HG02798 (cell line): ENCODE measurements at regions not wholly inside any gene's neighbourhood (a gene's known extent, or its start where the extent isn't known, plus 50 kb on each side); places are given as distances from the start of the nearest gene placed in this dataset.
"Not testable (repeated sequence)": the region's sequence is repeated elsewhere in the genome, so short reads cannot be mapped to it uniquely, and the experiment has no call there.

Experiments
- ATAC-seq: cut with Tn5 transposase; IDR thresholded peaks from one replicate; pipeline ENCODE4 v1.9.1; 2021; ENCODE audit warnings: mild to moderate bottlenecking; ENCODE audit not compliant: unreplicated experiment, poor library complexity

GRCh38 chr3:178172121-178172520, 364.1 kb upstream of the KCNMB2 start:
- no peak for ATAC-seq

GRCh38 chr3:178174201-178174915, 361.9 kb upstream of the KCNMB2 start:
- ATAC-seq, result no peak

- ATAC-seq, result no peak
Observed at GRCh38 chr3:178181088-178181487, 355.1 kb upstream of the KCNMB2 start.

DNA sequence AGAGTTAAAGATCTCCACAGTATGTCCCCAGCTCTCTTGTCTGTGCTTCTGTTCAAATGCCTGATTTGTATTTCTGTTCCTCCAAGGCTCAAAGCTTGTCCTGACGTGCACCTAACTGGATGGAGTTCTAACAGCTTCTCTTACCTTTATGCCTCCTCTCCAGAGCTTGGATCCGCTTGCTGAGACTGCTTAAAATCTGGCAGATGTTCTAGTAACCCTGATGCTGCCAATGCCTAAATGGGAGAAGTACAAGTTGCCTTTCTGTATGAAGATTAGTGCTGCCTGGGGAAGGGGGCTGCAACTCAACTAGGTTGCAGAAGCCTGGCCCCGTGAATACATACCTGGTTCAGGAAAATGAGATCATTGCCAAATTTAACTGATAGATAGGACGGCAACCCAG, 354.5 kb upstream of the KCNMB2 start:
- ATAC-seq, result no peak

DNA sequence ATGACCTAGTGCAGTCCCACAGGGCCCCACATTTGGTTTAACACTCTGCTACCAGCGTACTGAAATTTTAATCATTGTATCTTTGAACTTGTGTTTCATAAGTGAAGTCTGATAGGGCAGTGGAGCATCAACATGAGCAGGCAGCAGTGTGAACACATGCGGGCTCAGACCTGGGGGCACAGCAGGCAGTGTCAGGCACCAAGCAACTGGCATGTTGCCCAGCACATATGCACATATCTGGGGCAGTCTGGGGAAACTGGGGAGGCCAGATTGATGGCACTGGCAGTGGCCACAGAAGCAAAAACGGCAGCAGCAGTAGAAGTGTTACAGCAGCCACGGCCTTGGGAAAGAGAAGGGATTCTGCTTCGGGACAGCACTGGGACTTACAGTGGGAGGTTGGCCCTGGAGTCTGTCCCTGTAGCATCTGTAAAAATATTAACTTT, 353.9 kb upstream of the KCNMB2 start:
- ATAC-seq, result no peak

DNA sequence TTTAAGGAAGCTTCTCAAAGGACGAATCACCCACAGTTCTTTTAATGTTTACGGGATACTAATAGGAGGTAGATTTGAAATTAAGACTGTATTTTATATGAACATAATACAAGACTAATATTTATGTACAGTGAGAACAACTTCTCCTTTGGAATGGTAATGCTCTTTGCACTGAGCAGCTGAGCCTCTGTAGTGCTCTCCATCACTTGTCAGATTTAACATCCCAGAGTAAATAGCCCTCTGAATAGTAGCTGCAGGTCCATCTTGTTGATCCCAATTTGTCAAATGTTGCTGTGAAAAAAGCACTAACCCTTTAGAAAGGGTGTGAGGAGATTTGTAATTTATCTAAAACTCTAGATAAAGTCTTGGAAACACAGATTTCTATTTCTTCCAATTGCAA, 351.4 kb upstream of the KCNMB2 start:
- ATAC-seq, result no peak

- no peak for ATAC-seq
Observed at GRCh38 chr3:178186666-178187065, 349.6 kb upstream of the KCNMB2 start.

DNA sequence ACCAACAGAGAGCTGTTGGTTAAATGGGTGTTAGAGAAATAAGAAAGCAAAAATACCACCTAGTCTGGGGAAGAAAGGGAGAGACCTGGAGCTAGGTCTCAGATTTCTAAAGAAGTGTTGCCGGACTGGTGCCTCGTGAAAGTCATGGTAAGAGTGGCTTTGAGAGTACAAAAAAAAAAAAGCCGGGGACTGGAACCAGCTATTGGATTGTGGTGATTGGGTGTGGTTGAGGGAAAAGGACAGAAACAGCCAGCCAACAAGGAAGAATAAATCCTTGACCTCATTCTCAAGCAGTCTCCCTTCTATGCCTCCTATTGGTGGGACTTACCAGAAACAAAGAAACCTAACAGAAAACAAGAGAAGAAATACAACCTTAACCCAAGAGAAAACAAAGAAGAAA, 346.4 kb upstream of the KCNMB2 start:
- ATAC-seq, result no peak

- no peak for ATAC-seq
Observed at GRCh38 chr3:178193846-178194245, 342.4 kb upstream of the KCNMB2 start.

- ATAC-seq, result no peak
Observed at GRCh38 chr3:178194539-178194938, 341.7 kb upstream of the KCNMB2 start.

DNA sequence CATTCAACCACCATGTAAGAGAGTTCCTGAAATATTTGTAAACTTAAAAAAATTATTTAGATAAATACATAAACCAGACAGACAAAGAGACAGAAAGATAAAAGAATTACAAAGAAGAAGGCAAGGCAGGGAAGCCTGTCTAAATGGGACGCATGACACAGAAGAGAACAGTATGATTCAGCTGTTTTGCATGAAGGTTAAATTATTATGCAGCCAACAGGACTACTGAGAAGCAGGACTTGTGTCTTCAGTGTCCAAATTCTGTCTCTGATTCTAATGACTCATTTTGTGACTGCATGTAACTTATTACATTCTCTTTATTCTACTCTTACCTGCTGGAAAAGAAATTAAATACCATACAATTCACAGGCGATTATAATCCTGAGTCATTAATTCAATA, 340.4 kb upstream of the KCNMB2 start:
- peak; percentile 77 for ATAC-seq

GRCh38 chr3:178198329-178198728, 337.9 kb upstream of the KCNMB2 start:
- ATAC-seq, result no peak

DNA sequence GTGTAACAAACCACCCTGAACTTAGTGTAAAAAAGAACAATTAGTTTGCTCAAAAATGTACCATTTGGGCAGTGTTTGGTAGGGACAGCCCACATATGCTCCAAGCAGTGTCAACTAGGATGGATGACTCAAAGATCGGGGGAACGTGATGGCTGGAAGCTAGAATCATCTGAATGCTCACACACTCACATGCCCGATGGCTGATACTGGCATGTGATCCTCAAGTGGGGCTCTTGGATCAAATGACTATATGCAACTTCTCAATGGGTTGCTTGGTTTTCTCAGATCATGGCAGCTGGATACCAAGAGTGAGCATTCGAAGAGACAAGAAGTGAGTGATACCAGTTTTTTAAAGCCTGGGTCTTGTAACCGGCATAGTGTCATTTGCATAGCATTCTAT, 335.9 kb upstream of the KCNMB2 start:
- no peak for ATAC-seq

- ATAC-seq, result no peak
Observed at GRCh38 chr3:178201714-178202113, 334.5 kb upstream of the KCNMB2 start.

GRCh38 chr3:178202194-178202593, 334.0 kb upstream of the KCNMB2 start:
- ATAC-seq, result no peak

GRCh38 chr3:178203165-178203564, 333.1 kb upstream of the KCNMB2 start:
- no peak for ATAC-seq

- ATAC-seq, result no peak
Observed at GRCh38 chr3:178203650-178204049, 332.6 kb upstream of the KCNMB2 start.

GRCh38 chr3:178205740-178206139, 330.5 kb upstream of the KCNMB2 start:
- no peak for ATAC-seq

GRCh38 chr3:178206521-178206920, 329.7 kb upstream of the KCNMB2 start:
- ATAC-seq, result no peak

- not testable (repeated sequence) for ATAC-seq
Observed at GRCh38 chr3:178207161-178207560, 329.1 kb upstream of the KCNMB2 start.

DNA sequence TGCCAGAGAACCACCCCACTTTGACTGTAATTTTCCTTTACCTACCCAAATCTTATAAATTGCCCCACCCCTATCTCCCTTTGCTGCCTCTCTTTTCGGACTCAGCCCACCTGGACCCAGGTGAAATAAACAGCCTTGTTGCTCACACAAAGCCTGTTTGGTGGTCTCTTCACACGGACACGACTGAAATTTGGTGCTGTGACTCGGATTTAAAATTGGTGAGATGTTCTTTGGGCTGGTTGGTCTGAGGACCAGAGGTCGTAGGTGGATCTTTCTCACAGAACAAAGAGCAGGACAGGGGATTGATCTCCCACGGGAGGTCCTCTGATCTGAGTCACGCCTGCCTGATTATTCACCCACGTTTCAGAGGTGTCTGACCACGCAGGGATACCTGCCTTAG, 328.6 kb upstream of the KCNMB2 start:
- not testable (repeated sequence) for ATAC-seq

DNA sequence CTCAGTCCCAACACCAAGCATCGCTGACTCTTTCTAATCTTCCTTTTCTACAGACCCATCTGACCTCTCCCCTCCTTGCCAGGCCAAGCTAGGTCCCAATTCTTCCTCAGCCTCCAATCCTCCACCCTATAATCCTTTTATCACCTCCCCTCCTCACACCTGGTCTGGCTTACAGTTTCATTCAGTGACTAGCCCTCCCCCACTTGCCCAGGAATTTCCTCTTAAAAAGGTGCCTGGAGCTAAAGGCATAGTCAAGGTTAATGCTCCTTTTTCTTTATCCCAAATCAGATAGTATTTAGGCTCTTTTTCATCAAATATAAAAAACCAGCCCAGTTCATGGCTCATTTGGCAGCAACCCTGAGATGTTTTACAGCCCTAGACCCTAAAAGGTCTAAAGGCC, 327.1 kb upstream of the KCNMB2 start:
- not testable (repeated sequence) for ATAC-seq
